ENCODE measurements at regions not wholly inside any gene's neighbourhood (a gene's known extent, or its start where the extent isn't known, plus 50 kb on each side); places are given as distances from the start of the nearest gene placed in this dataset.

DNA sequence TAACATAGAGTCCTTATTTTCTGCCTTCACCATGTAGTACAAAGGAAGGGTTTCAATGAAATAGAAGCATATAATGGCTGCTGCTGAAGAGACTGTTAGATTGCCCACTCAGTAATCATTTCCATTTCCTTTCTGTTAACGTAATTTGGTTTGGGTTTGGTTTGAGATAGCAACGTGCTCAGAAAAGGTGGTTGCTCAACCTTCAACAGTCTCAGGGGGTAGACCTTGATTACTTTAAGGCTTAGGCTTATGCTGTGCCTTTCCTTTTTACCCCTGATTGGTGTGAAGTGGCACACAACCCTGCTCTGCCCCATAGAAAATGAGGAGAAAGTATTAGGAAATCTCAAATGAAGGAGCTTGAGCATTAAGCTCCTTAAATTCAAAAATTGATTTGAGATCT, 163.7 kb upstream of the TP63 start:
- TF ChIP-seq, protein P1, sequence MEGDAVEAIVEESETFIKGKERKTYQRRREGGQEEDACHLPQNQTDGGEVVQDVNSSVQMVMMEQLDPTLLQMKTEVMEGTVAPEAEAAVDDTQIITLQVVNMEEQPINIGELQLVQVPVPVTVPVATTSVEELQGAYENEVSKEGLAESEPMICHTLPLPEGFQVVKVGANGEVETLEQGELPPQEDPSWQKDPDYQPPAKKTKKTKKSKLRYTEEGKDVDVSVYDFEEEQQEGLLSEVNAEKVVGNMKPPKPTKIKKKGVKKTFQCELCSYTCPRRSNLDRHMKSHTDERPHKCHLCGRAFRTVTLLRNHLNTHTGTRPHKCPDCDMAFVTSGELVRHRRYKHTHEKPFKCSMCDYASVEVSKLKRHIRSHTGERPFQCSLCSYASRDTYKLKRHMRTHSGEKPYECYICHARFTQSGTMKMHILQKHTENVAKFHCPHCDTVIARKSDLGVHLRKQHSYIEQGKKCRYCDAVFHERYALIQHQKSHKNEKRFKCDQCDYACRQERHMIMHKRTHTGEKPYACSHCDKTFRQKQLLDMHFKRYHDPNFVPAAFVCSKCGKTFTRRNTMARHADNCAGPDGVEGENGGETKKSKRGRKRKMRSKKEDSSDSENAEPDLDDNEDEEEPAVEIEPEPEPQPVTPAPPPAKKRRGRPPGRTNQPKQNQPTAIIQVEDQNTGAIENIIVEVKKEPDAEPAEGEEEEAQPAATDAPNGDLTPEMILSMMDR (IDR thresholded peaks at IDR 0.05) = no peak
- TF ChIP-seq POLR2AphosphoS5 (IDR thresholded peaks at IDR 0.05; ENCODE audit: low read depth, low read length) = no peak
- TF ChIP-seq, protein P2, sequence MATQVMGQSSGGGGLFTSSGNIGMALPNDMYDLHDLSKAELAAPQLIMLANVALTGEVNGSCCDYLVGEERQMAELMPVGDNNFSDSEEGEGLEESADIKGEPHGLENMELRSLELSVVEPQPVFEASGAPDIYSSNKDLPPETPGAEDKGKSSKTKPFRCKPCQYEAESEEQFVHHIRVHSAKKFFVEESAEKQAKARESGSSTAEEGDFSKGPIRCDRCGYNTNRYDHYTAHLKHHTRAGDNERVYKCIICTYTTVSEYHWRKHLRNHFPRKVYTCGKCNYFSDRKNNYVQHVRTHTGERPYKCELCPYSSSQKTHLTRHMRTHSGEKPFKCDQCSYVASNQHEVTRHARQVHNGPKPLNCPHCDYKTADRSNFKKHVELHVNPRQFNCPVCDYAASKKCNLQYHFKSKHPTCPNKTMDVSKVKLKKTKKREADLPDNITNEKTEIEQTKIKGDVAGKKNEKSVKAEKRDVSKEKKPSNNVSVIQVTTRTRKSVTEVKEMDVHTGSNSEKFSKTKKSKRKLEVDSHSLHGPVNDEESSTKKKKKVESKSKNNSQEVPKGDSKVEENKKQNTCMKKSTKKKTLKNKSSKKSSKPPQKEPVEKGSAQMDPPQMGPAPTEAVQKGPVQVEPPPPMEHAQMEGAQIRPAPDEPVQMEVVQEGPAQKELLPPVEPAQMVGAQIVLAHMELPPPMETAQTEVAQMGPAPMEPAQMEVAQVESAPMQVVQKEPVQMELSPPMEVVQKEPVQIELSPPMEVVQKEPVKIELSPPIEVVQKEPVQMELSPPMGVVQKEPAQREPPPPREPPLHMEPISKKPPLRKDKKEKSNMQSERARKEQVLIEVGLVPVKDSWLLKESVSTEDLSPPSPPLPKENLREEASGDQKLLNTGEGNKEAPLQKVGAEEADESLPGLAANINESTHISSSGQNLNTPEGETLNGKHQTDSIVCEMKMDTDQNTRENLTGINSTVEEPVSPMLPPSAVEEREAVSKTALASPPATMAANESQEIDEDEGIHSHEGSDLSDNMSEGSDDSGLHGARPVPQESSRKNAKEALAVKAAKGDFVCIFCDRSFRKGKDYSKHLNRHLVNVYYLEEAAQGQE (IDR thresholded peaks at IDR 0.05; ENCODE audit: insufficient read depth in 1 of 2, low read depth in 2 of 2, low read length in 1 of 2) = no peak
